IMR-90 (cell line): ENCODE measurements at regions not wholly inside any gene's neighbourhood (a gene's known extent, or its start where the extent isn't known, plus 50 kb on each side); places are given as distances from the start of the nearest gene placed in this dataset.
A peak's percentile ranks its signal among the peaks of the same experiment; 100 is the strongest.

ENCODE experiments used
- ATAC-seq: fragments of 200-7000 bp; cut with Tn5 transposase; 2 replicates; pipeline ENCODE4 v1.9.1; 2020; ENCODE audit warnings: low read depth, mild to moderate bottlenecking, moderate library complexity
- BruUV-seq: library from RNA; stranded (reverse); fragments of 400-500 nt; replicated peaks from 2 replicates; lab custom pipeline; 2021; lab: Mats Ljungman, UMichigan
- CTCF ChIA-PET: fragments of 300-600 bp; formaldehyde crosslinking; extraction: SDS; loops from one replicate; lab custom pipeline; 2021; ENCODE audit warnings: antibody characterized with exemption; lab: Yijun Ruan, JAX
- POLR2A ChIA-PET: fragments of 300-600 bp; sonication (Branson Sonifier 250); formaldehyde crosslinking; loops from one replicate; lab custom pipeline; 2022; ENCODE audit warnings: antibody characterized with exemption; ENCODE audit not compliant: unreplicated experiment; lab: Charles Lee
- DNase-seq: peaks from one replicate; pipeline ENCODE4 v3.0.0; 2013
- H2AFZ ChIP-seq: replicated peaks from 2 replicates; pipeline ENCODE3; 2013; ENCODE audit warnings: low read length, mild to moderate bottlenecking; ENCODE audit not compliant: poor library complexity
- H2AK5ac ChIP-seq: 2 replicates; pipeline ENCODE4 v1.6.1; 2013; ENCODE audit warnings: low read depth, low read length, inconsistent platforms
- H2AK9ac ChIP-seq: replicated peaks from 2 replicates; pipeline ENCODE3; 2013; ENCODE audit warnings: mild to moderate bottlenecking, low read depth, low read length, moderate library complexity; ENCODE audit not compliant: poor library complexity
- H2BK120ac ChIP-seq: 2 replicates; pipeline ENCODE4 v1.6.1; 2013; ENCODE audit warnings: low read depth, low read length, inconsistent platforms
- H2BK15ac ChIP-seq: 3 replicates; pipeline ENCODE4 v1.6.1; 2013; ENCODE audit warnings: low read depth, low read length, inconsistent platforms
- H2BK20ac ChIP-seq: 2 replicates; pipeline ENCODE4 v1.6.1; 2013; ENCODE audit warnings: low read depth, mild to moderate bottlenecking, inconsistent platforms, low read length, moderate library complexity
- H2BK5ac ChIP-seq: 2 replicates; pipeline ENCODE4 v1.6.1; 2013; ENCODE audit warnings: mild to moderate bottlenecking, low read depth, low read length, inconsistent platforms; ENCODE audit not compliant: poor library complexity, severe bottlenecking
- H3K14ac ChIP-seq: replicated peaks from 2 replicates; pipeline ENCODE4 v1.6.1; 2013; ENCODE audit warnings: low read depth, low read length, inconsistent platforms
- H3K18ac ChIP-seq: 2 replicates; pipeline ENCODE4 v1.6.1; 2013; ENCODE audit warnings: low read depth, low read length, control low read depth
- H3K23ac ChIP-seq: 2 replicates; pipeline ENCODE4 v1.6.1; 2013; ENCODE audit warnings: low read depth, low read length, inconsistent platforms
- H3K27ac ChIP-seq: 2 replicates; pipeline ENCODE4 v1.5.1; 2013; ENCODE audit warnings: mild to moderate bottlenecking, control low read depth, low read length; ENCODE audit not compliant: insufficient read depth
- H3K27me3 ChIP-seq: 2 replicates; pipeline ENCODE4 v1.6.1; 2013; ENCODE audit warnings: low read length; ENCODE audit not compliant: control insufficient read depth, insufficient read depth
- H3K36me3 ChIP-seq: 2 replicates; pipeline ENCODE4 v1.6.1; 2013; ENCODE audit warnings: low read length, mixed read lengths; ENCODE audit not compliant: control insufficient read depth, insufficient read depth
- H3K4ac ChIP-seq: 2 replicates; pipeline ENCODE4 v1.6.1; 2013; ENCODE audit warnings: low read depth, low read length, inconsistent platforms
- H3K4me1 ChIP-seq: 2 replicates; pipeline ENCODE4 v1.6.1; 2013; ENCODE audit warnings: low read length, mixed read lengths; ENCODE audit not compliant: control insufficient read depth, insufficient read depth
- H3K4me2 ChIP-seq: 2 replicates; pipeline ENCODE4 v1.6.1; 2013; ENCODE audit warnings: low read depth, mild to moderate bottlenecking, control low read depth, low read length, moderate library complexity
- H3K4me3 ChIP-seq: 2 replicates; pipeline ENCODE4 v1.5.1; 2013; ENCODE audit warnings: low read depth, mild to moderate bottlenecking, control low read depth, low read length, moderate library complexity; ENCODE audit not compliant: insufficient read depth
- H3K56ac ChIP-seq: 2 replicates; pipeline ENCODE4 v1.6.1; 2013; ENCODE audit warnings: low read length, inconsistent platforms; ENCODE audit not compliant: insufficient read depth; ENCODE audit errors: extremely low read depth
- H3K79me1 ChIP-seq, 2 experiments: 2 replicates each; pipeline ENCODE4 v1.6.1; 2013; ENCODE audit warnings: low read length in 2 of 2, inconsistent platforms in 1 of 2, low read depth in 1 of 2
- H3K9ac ChIP-seq: 2 replicates; pipeline ENCODE4 v1.6.1; 2013; ENCODE audit warnings: low read depth, low read length, control low read depth
- H3K9me1 ChIP-seq: 2 replicates; pipeline ENCODE4 v1.6.1; 2013; ENCODE audit warnings: low read length, inconsistent platforms; ENCODE audit not compliant: insufficient read depth
- H3K9me3 ChIP-seq: 2 replicates; pipeline ENCODE4 v1.6.1; 2013; ENCODE audit warnings: low read length; ENCODE audit not compliant: control insufficient read depth, insufficient read depth
- H4K20me1 ChIP-seq: 2 replicates; pipeline ENCODE4 v1.6.1; 2013; ENCODE audit warnings: low read length, inconsistent platforms; ENCODE audit not compliant: insufficient read depth
- H4K5ac ChIP-seq: 2 replicates; pipeline ENCODE4 v1.6.1; 2013; ENCODE audit warnings: mild to moderate bottlenecking, low read depth, low read length, control low read depth
- H4K8ac ChIP-seq, 2 experiments: 2 replicates each; pipeline ENCODE4 v1.6.1; 2013; ENCODE audit warnings: low read depth in 2 of 2, low read length in 2 of 2, control low read depth in 1 of 2, inconsistent platforms in 1 of 2
- H4K91ac ChIP-seq: 2 replicates; pipeline ENCODE4 v1.6.1; 2013; ENCODE audit warnings: low read depth, low read length, inconsistent platforms; ENCODE audit not compliant: insufficient read depth
- CEBPB ChIP-seq: IDR thresholded peaks from 2 replicates; pipeline ENCODE4 v1.6.1; 2012; ENCODE audit warnings: low read depth, low read length, improper control_type of control experiment
- CHD1 ChIP-seq: IDR thresholded peaks from 2 replicates; pipeline ENCODE4 v1.6.1; 2012; ENCODE audit warnings: low read depth, low read length, improper control_type of control experiment
- CTCF ChIP-seq: conservative IDR thresholded peaks from 2 replicates; pipeline ENCODE4 v1.5.1; 2012; ENCODE audit warnings: mild to moderate bottlenecking, low read depth, low read length, improper control_type of control experiment
- ELK1 ChIP-seq: fragments of 150-350 bp; IDR thresholded peaks from 2 replicates; pipeline ENCODE4 v1.6.1; 2016; ENCODE audit warnings: low read depth, mild to moderate bottlenecking, low read length, moderate library complexity, borderline replicate concordance
- FOS ChIP-seq: fragments of 150-350 bp; IDR thresholded peaks from 2 replicates; pipeline ENCODE4 v1.6.1; 2016; ENCODE audit warnings: low read depth, low read length
- MAFK ChIP-seq: IDR thresholded peaks from 2 replicates; pipeline ENCODE4 v1.6.1; 2012; ENCODE audit warnings: low read depth, low read length, improper control_type of control experiment
- NFE2L2 ChIP-seq: fragments of 150-350 bp; IDR thresholded peaks from 2 replicates; pipeline ENCODE4 v1.6.1; 2016; ENCODE audit warnings: low read depth, mild to moderate bottlenecking, low read length
- WGBS, 2 experiments: methylation state at CpG; one replicate each; pipeline versions ENCODE4 v1.1.5 to v1.1.7; 2013; ENCODE audit warnings: missing lambda C conversion rate in 2 of 2; ENCODE audit not compliant: insufficient read length in 1 of 2; ENCODE audit errors: extremely low coverage in 2 of 2; 5-methylcytosine and 5-hydroxymethylcytosine counted together
- dilution Hi-C: fragments of 300-500 bp; cut with HindIII; formaldehyde crosslinking; loops from one replicate; pipeline ENCODE4 v1.14.3; 2018; ENCODE audit warnings: low sequenced_read_pairs; ENCODE audit not compliant: unreplicated experiment
- in situ Hi-C: fragments of 300-500 bp; cut with MboI; formaldehyde crosslinking; loops from 3 replicates; pipeline ENCODE4 v1.14.3; 2019; ENCODE audit warnings: low sequenced_read_pairs, inconsistent platforms, mixed read lengths
- intact Hi-C: fragments of 100-400 bp; cut with micrococcal nuclease; formaldehyde crosslinking; loops from 2 replicates; pipeline ENCODE4 v1.10.0; 2022

- peak overlapping the region; percentile 95; the same call in 1 of the 2 replicates for H3K23ac ChIP-seq
- BruUV-seq: no TSS peak
- H3K9me1 ChIP-seq: peaks cover 7% of the 10 kb centered on the region
- H3K56ac ChIP-seq: peak overlapping the region; percentile 73
- no peaks in the 10 kb centered on the region; a peak in 1 of 4 replicates for H3K79me1 ChIP-seq
- in situ Hi-C loops: no loop called here
- peak; percentile 94 for DNase-seq
- H2BK15ac ChIP-seq: peak overlapping the region; percentile 51; the same call in 1 of the 3 replicates
- peak overlapping the region; percentile 99 for H2BK5ac ChIP-seq
- H3K36me3 ChIP-seq: no peaks in the 10 kb centered on the region; the same call in 1 of the 2 replicates
- no CpG with 5 or more reads among the region's 1 CpG for WGBS, 2 experiments
- H3K14ac ChIP-seq: peak overlapping the region; percentile 97
- H3K4ac ChIP-seq: peak overlapping the region; percentile 89; the same call in 1 of the 2 replicates
- no peaks in the 10 kb centered on the region for H3K27me3 ChIP-seq
- H2AFZ ChIP-seq: no peak overlapping the region
- no peak overlapping the region for H3K4me3 ChIP-seq
- H2BK20ac ChIP-seq: peak overlapping the region; percentile 93
- H2BK120ac ChIP-seq: peak overlapping the region; percentile 97
- ChIA-PET CTCF (interaction anchor here (0.6 to 2.0 kb wide), 3 partner anchors 11 to 56 kb away, joined by 3 to 5 read pairs (median 3); no protein-coding TSS in a partner anchor), POLR2A (no interaction called here)
- peak overlapping the region; percentile 38 to 90 for H4K8ac ChIP-seq
- ATAC-seq: peak; percentile 85
- TF ChIP-seq CHD1: no peak
- peak; percentile 92 for TF ChIP-seq CEBPB
- TF ChIP-seq FOS: peak; percentile 78; the same call in 1 of the 2 replicates
- no peak for TF ChIP-seq CTCF
- TF ChIP-seq ELK1: no peak
- peak; percentile 82 for TF ChIP-seq MAFK
- peak; percentile 98 for TF ChIP-seq NFE2L2
- peak overlapping the region; percentile 99 for H4K5ac ChIP-seq
- peak overlapping the region; percentile 84 for H4K91ac ChIP-seq
- no peak overlapping the region for H2AK5ac ChIP-seq
- H2AK9ac ChIP-seq: no peak overlapping the region
- H3K27ac ChIP-seq: peak overlapping the region; percentile 77; the same call in 1 of the 2 replicates
- dilution Hi-C loops: no loop called here
- peak overlapping the region; percentile 91 for H3K4me2 ChIP-seq
- H3K9me3 ChIP-seq: no peaks in the 10 kb centered on the region
- peak overlapping the region; percentile 49; the same call in 1 of the 2 replicates for H3K9ac ChIP-seq
- peak overlapping the region; percentile 100 for H3K18ac ChIP-seq
- no peaks in the 10 kb centered on the region for H4K20me1 ChIP-seq
- intact Hi-C loops: no loop called here
- H3K4me1 ChIP-seq: peaks cover 10% of the 10 kb centered on the region
Observed at GRCh38 chr4:113837397-113837796, 75.9 kb upstream of the CAMK2D start.
